ENCODE measurements at regions not wholly inside any gene's neighbourhood (a gene's known extent, or its start where the extent isn't known, plus 50 kb on each side); places are given as distances from the start of the nearest gene placed in this dataset.

- no peak for TF ChIP-seq POLR2A (IDR thresholded peaks at IDR 0.05; ENCODE audit: extremely low read depth, insufficient read length)
- TF ChIP-seq CTCF (IDR thresholded peaks at IDR 0.05; ENCODE audit: low read depth, low read length) = no peak
Observed at GRCh38 chr6:45742591-45742990, 273.1 kb downstream of the CLIC5 start.
